GM12874 (cell line): ENCODE measurements at regions not wholly inside any gene's neighbourhood (a gene's known extent, or its start where the extent isn't known, plus 50 kb on each side); places are given as distances from the start of the nearest gene placed in this dataset.

Source experiments
- TF ChIP-seq, protein P1 (sequence below): IDR thresholded peaks from 2 replicates; pipeline ENCODE4 v1.5.1; 2011; ENCODE audit warnings: low read depth, mild to moderate bottlenecking, control low read depth, low read length, moderate library complexity; ENCODE audit not compliant: insufficient read depth

DNA sequence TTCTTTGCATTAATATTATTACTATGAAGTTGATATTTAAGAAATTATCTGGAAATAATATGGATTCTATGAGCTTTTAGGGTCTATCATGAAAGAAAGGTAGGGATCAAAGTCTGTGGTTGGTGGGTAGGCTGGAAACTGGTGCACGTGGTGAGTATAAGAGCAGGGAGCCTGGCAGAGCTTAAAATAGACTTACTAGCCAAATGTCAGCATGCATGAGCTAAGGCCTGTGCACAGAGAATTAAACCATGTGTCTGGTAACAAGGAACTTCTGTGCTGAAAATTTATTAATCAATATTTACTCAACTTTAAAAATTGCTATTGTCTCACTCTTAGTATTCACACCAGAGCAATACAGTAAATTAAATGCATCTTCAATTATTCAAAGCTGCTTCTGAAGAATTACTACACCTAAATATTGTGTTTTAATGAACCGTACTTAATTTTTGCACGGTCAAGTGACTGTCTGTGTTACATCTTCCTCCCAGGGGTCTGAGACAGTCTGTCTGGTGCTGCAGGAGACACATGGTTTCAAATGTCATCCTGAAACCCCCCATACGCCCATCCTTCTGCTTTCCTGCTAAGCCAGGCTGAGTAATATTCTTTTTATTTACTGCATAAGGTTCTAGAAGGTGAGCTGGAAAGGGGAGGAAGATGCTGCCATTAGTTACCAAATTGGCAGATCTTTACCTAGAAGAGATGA, 161.0 kb upstream of the NLRP1 start:
- TF ChIP-seq, protein P1, sequence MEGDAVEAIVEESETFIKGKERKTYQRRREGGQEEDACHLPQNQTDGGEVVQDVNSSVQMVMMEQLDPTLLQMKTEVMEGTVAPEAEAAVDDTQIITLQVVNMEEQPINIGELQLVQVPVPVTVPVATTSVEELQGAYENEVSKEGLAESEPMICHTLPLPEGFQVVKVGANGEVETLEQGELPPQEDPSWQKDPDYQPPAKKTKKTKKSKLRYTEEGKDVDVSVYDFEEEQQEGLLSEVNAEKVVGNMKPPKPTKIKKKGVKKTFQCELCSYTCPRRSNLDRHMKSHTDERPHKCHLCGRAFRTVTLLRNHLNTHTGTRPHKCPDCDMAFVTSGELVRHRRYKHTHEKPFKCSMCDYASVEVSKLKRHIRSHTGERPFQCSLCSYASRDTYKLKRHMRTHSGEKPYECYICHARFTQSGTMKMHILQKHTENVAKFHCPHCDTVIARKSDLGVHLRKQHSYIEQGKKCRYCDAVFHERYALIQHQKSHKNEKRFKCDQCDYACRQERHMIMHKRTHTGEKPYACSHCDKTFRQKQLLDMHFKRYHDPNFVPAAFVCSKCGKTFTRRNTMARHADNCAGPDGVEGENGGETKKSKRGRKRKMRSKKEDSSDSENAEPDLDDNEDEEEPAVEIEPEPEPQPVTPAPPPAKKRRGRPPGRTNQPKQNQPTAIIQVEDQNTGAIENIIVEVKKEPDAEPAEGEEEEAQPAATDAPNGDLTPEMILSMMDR = no peak

DNA sequence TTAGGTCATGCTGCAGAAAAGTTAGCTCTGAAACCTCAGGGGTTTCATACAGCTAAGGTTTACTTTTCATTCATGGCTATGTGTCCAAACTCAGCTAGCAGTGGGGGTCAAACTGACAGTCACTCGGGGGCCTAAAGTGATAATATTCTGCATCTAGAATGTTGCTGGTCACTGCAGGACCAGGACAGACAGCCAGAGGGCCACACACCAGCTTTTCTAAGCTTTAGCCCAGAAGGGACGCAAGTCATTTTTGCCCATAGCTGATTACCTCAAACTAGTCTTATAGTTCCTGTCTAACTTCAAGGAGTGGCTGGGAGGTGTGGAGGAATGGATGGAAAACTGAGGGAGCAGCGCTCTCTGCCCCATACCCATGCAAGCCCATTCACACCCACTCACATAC, 163.0 kb upstream of the NLRP1 start:
- TF ChIP-seq, protein P1 = no peak

DNA sequence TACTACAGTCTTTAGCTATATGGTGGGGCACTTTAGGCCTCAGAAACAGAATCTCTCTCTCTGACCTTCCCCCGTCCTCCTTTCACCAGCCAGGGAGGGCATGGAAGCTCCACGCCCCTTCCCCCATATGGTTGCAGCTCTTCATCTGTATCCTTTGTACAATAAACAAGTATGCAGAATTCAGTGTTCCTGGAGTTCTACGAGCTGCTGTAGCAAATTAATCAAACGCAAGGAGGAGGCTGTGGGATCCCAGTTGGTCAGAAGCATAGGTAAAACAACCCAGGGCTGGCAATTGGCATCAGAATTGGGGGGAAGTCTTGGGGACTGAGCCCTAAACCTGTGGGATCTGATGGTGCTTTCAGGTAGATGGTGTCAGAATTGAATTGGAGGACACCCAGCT, 163.7 kb upstream of the NLRP1 start:
- TF ChIP-seq, protein P1 = no peak

DNA sequence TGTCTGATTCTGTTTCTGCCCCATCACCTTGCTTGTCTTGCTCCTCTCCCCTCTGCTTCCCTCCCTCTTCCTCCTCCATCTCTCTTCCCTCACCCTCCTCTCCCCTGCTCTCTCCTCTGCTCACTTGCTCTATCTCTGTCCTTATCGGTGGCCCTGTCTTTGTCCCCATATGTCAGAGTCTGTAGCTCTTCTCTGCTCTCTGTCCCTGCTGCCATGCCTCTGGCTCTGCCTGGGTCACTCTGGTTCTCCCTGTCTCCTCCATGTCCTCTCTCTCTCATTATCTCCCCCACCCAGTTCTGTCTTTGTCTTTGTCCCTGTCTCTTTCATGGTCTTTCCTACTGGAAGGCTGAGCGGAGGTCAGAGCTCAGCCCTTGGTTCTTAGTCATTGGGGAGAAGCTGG, 169.1 kb upstream of the NLRP1 start:
- TF ChIP-seq, protein P1 = no peak

DNA sequence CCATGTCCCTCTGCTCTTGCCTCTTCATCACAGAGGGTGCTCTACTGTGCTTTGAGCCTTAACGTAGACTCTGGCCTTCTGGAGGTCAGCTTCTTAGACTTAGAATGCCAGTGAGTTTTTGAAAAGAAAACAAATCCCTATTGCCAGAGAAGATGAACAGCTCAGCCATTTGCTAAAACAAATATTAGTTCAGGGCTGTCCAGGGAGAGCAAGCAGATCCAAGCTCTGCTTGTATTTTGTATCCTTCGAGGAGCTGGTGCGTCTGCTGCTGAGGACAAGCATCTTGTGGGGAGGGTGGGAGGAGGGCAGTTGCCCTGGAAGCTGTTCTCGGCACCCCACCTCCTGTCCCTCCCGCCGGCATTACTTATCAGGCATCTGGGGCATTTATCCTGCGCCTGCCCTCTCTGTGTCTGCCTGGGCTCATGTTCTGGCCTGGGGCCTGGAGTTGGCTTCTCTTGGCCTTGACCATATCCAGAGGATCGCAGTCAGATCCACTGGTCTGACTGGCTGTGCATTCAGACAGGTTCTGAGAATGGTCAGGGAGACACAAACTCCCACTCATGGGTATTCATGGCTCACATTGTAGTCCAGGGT, 173.1 kb upstream of the NLRP1 start:
- TF ChIP-seq, protein P1 = no peak

DNA sequence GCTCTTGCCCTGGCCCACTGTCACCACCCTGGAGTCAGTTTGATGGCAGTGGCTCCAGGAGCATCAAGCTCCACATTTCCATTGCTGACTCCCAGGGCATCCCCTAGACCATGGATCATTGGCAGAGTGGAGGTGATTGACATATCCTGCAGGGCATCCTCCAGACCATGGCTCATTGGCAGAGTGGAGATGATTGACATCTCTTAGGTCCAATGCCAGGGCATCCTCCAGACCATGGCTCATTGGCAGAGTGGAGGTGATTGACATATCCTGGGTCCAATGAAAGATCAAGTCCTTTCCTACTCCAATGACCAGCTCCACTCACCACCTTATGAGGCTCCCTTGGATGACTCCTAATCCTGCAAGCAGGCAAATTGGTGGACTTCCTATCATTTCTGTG, 174.3 kb upstream of the NLRP1 start:
- TF ChIP-seq, protein P1 = no peak

DNA sequence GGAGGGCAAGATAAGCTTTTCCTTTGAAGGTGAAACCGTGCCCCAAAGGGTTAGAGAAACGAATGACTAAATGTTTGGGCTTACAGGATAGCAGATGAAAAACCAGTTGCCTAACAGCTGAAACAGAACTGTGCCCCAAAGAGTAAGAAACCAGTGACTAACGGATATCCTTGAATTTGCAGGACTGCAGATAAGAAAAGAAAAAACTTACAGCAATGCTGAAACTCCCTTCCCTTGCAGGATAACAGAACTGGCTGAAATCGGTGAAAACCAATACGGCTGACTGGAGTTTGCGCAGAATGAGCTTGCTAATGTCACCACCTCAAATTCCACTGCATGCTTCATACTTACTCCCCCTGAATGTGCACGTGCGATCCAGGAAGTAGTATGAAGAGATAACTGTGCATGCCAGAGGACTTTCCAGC, 175.2 kb upstream of the NLRP1 start:
- TF ChIP-seq, protein P1 = no peak
